Fibroblast of upper back skin (primary cell): ENCODE measurements at regions not wholly inside any gene's neighbourhood (a gene's known extent, or its start where the extent isn't known, plus 50 kb on each side); places are given as distances from the start of the nearest gene placed in this dataset.
"Not testable (repeated sequence)": the region's sequence is repeated elsewhere in the genome, so short reads cannot be mapped to it uniquely, and the experiment has no call there.

Experiments used
- DNase-seq: peaks from one replicate; pipeline ENCODE4 v3.0.0-alpha.2; 2013

DNA sequence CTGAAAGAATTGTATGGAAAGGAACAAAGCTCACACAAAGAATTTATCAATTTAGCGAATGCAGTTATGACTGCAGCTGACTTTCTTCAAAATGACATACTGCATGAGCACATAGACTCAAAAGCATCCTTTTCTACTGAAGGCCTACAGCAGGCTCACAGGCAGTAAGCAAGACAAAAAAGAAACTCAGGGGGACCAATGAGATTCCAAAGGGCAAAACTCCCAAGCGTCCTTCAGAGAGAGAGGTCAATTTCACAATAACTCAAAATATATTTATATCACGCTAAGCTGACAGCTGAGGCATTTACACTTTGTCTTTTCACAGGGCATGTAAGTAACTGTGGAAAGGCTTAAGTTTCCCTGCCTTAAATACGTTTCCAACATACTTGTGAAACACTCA, 427.9 kb upstream of the RASGRP1 start:
- no peak for DNase-seq

DNA sequence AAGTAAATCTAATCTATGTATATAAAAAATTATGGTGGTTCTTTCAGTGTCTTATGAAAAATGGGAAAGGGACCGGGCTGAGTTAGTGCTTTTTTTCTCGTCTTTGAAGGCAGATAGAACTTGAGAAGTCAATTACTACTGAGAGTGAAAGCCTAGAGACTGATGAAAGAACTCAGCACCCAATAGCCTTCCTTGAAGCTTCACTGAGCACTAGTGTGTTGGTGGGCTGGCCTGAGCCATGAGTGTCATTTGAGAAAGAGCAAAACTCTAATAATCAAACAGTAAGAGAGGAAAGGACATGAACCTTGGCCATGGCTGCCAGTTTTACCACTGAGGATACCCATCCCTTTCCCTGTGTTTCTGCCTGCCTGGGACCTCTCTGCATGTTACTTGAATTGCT, 428.3 kb upstream of the RASGRP1 start:
- DNase-seq, result no peak

DNA sequence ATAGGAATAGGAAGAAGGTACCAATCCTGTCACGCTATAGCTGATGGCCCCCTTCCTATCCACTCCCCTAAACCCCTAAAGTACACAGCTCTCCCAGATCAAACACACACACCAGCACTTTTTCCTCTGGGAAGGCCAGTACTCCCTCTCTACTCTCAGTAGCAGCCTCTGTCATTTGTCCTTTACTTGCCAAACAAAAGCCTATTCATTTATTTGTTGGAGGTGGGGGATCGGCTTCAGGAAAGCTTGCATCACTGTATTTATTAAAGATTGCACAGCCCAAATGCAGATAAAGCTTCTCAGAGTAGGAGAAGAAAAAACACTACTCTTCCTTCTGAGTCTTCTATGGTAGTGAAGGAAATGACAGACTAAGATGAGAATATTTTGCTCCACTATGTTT, 429.7 kb upstream of the RASGRP1 start:
- no peak for DNase-seq

DNA sequence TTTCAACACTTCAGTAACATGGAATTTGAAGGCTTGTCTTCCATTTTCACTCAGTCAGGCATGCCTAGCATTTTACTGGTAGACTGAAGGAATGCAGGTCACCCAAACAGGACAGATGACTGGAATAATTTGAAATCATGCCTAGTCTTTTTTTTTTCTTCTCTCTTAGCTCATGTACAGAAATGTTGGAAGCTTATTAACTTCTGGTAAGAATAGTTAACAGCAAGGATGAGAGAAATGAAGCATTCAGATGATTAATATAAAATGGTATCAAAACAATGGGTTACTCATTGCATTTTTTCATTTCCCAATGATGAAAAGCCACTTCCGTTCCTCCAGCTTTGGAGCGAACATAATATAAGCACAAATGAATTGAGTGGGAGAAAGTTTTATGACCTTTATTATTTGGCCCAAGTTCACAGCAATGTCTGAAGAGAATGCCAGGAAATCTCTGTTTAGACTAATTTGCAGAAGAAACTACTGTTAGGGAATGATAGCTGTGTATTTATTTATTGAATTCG, 431.6 kb upstream of the RASGRP1 start:
- peak; percentile 98 for DNase-seq

DNA sequence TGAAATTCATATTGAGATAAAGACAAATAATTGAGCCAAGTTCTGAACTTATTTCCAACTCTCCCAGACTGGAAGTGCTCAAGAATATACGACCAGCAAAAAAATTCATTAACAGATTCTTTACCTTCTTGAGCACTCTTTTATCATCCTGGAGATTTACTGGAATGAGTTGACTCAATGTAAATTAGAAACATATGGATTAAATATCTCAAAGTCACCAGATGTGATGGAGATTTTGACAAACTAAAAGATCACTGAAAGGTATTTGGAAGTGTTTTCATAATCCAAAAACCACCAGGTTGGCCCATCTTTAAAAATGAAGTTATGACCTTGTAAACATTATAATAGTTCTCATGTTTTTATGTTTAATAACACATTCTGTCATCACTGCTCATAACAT, 433.2 kb upstream of the RASGRP1 start:
- peak; percentile 83 for DNase-seq

DNA sequence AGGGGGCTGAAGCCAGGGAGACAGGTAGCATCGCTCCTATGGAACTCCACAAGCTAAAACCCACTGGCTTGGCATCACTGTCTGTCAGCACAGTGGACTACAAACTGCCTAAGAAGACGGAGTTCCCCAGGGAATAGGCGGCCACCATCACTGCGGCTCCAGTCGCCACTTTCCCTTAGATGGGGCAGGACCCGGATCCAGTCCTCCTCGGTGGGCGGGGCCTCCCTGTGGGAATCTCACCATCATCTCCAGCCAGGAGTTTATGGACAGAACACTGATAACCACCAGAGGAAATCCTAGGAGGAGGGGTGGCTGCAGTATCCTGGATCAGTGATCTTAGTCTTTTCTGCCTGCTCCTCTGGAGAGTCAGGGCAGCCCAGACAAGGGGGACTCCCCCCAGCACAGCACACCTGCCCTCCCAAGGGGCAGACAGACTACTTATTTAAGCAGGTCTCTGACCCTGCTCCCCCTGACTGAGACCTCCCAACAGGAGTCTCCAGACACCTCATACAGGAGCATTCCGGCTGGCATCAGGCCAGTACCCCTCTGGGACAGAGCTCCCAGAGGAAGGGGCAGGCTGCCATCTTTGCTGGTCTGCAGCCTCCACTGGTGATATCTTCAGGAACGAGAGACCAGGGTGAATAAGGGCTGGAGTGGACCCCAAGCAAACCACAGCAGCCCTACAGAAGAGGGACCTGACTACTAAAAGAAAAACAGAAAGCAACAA, 435.6 kb upstream of the RASGRP1 start:
- DNase-seq, result no peak

DNA sequence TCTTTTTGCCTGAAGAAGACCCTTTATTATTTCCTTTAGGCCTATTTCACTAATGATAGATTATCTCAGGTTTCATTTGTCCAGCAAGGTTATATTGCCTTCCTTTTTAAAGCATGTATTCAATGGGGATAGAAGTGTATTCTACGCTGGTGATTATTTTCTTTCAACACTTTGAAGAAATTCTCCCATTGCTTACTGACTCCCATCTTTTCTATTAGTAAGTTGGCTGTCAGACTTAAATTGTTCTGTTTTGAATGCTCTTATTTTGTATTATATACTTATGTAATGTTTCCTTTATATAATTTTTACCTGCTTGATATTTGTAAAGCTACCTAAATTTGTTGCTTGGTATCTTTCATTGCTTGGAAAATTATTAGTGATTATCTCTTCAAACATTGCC, 445.1 kb upstream of the RASGRP1 start:
- no peak for DNase-seq

DNA sequence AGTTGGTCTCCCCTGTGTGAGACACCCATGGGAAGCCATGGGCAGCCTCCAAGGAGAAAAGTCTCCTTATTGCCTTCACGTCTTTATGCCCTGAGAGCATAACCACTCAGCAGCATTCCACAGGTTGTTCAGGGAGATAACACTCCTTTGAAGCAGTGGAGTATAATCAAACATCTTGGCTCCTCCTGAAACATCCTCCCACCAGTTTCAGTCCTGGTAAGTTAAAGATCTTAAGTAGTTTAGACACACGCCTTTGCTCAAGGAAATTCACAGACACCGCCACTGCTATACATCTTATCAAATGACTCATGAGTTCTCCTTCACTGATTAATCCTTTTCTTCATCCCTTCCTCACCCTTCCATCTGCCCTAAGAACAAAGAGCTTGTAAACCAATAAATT, 446.5 kb upstream of the RASGRP1 start:
- DNase-seq, result not testable (repeated sequence)

DNA sequence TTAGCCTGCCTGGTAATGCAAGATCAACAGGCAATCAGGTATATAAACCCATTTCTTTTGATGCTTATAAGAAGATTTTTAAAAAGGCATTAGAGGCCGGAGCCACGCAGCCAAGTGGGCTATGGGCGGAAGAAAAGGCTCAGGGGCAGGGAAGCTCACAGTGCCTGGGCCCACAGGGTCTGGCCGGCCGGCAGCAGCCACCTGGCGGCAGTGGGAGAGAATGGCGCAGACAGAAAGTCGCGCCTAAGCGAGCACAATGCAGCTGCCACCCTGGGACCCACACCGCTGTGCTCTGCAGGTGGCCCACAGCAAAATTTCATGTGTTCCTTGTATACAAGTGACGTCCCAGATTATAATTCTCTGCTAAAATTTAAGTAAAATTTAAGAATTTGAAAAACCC, 448.6 kb upstream of the RASGRP1 start:
- no peak for DNase-seq

DNA sequence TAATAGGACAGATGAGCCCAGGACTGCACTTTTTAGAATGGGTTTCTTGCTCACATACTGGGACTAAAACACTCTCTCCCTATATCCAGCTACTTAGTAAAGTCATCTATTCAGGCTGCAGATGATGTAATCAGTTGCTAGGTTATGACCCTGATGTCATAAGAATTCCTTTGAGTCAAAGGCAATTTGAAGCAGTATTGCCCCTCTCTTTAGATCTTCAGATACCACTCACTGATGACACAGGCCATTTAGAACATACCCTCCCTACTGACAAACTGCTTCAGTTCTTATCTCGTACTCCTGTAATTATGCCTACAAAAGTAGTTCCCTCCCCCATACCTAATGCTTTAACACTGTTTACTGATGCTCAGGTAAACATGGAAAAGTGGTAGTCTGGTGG, 450.1 kb upstream of the RASGRP1 start:
- no peak for DNase-seq

DNA sequence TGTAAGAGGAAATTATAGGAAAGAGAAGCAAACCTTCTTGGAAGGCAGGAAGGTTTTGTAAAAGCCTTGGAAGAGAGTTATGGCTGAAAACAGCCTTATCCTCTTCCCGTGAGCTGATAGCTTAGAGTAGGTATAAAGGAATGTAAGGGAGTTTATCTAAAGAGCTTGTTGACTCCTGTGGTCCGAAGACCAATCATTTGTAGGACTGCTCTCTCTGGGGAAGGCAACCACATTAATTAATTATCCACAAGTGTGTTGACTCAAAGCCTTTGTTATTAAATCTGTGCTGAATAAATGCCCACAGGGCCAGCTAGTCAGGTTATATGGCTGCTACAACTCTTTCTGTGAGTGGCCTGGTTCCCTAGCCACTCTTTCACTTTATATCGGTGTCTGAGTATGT, 452.1 kb upstream of the RASGRP1 start:
- no peak for DNase-seq

DNA sequence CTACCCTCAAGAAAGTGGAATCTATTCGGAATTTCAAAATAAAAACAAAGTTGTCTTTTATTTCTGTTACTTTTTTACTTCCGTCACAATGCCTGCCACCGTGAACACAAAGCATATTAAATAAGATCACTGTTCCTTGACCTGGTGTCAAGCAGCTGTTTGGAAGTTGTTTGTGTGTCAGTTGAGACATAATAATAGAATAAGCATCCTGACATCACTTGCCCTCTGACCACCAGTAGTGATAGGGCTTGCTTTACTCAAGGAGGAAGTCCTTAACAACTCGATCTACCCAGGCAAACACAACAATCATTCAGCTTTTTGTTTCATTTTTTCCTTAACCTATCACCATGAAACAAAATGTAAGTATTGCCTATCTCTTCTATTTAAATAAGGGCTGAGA, 454.4 kb upstream of the RASGRP1 start:
- no peak for DNase-seq

DNA sequence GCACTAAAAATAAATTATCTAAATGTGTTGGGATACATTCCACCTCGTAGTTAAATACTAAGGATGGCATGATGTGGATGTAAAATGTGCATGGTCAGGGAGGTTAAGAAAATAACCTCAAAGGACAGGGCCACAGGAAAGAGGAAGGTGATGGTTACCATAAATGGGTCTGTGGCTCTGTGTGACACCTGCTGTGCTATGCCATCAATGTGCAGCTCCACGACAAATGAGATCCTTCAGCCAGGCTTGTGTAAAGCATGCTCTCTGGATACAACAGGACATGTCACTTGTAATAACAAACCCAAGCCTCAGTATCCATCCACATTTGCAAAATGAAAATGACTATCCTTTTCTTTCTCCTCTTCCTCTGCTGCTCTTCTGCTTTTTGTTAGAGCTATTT, 456.7 kb upstream of the RASGRP1 start:
- DNase-seq, result no peak

DNA sequence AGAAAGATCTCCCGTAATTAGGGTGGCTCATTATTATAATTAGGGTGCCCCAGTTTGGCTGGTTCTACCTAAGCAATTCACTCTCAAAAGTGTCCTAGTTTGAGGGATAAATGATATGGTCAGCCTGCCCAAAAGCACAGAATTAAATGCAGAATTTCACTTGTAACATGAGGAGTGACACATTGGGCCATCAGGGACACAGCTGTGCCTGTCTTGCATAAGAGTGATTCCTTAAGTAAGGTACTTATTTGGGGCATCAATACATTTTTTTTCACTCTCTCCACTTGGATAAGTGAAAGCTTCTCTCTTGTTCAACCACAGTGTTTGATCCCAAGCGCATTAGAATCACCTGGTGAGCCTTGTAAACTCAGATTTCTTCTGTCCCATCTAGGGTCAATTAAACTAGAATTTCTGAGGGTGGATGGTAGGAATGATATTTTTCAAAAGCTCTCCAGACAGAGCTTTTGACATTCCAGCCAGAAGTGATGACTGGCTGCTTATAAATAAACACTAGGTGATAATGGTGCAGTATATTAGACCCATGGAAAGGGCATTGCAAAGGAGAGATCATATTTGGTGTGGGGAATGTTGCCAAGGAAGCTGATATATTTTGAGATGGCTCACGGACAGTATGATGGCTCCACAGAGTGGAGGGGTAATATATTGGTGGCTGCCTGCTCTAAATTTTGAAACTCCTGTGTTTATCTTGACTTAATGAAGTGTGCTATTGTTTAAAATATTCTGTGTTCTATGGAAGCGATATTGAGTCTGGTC, 458.1 kb upstream of the RASGRP1 start:
- DNase-seq, result peak; percentile 17

DNA sequence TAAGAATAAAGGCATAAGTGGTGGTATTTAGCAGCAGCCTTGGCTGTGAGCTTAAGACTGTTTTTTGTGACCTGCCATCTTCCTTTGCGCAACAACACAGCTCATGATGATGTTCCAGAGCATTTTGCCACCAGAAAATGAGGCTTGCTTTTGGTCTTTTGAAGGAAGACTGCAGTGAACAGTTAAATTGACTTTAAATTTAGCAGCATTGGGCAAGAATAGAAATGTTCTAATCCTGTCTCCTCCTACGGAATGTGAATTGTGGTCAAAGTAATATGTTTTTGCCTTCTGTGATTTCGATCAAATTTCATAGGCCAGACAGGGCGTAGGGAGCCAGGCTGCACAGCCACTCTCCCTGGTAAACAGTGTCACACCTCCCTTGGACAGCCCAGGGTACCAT, 460.7 kb upstream of the RASGRP1 start:
- DNase-seq, result peak; percentile 48

DNA sequence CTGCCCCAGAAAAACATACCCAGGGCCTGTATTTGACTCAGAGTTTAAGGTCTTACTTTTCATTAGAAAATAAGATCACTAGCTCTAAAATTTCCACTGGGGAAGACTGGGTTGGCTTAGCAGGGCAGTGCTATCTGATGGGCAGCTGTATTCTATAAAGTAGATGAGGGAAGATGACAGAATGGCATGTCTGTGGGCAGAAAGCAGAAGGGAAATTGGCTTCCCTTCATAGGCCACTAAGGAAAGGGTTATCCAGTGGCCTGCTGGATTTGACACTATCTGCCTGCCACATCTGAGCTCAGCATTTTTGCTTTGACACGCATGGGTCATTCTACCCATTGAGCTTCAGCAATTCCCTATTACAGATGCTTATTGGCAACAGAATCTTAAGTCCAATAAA, 461.3 kb upstream of the RASGRP1 start:
- no peak for DNase-seq

DNA sequence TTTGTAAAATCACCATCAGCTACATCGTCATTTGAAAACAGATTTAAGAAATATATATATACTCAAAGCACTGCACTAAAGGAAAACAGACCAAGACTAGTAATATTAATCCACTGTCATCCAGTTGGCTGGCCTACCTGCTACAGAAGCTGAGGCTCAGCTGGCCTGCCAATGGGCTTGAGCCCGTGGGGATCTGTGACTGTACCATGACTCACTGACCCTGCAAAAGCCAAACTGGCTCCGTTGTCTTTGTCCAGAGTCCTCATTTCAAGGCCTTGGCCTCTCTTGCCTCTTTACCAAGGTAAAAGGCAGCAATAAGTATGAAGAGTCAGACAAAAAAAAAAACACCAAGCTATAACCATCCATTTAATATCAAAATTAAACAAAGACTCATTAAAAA, 463.5 kb upstream of the RASGRP1 start:
- DNase-seq, result peak; percentile 62

DNA sequence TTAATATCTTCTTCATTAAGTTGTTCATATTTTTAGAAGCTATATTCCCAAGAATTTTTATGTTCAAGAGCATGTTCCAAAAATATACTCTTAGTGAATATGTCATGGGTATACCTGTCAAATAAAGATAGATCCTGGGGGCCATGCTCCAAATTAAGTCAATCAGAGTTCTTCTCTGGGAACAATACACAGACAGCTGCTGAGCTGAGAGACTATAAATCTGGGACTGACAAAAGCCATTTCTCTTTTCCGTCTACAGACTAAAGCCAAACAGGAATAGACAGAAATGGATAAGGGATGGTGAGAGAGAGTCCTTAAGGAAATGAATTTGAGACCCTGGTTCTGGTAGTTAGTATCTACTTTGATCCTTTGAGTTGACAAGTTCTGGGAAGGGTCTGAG, 465.1 kb upstream of the RASGRP1 start:
- no peak for DNase-seq

DNA sequence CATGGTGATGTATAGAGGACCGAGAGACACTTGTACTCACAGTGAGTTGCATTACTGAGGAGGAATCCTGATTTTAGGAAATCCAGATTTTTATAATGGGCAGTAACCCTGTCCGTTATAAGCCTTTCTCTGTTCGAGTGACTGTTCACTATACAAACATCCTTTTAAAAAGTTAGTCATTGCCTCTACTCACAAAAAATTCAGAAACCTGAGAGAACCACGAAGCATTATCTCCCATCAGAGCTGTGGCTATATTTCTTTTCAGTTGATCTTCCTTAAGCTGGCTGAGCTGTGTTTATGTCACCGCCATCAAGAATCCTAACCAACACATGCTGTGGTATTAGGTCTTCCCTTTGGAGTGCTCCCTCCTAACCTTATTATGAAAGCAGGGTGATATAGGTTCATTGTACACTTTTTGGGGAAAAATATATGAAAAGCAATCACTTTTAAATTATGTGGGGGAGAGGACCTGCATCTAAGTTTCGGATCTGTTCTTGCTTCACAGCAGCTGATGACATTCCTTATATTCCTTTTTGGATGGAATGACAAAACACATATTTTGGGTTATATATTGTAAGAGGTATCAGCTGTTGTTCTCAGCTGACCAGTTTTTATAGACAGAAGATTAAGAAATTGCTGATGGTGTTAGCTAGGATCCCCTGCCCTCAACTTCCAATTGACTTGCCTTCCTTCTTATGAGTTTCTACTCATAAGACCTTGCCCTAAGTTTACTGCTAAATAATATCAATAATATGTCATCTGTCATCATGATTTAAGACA, 465.9 kb upstream of the RASGRP1 start:
- DNase-seq, result peak; percentile 47

DNA sequence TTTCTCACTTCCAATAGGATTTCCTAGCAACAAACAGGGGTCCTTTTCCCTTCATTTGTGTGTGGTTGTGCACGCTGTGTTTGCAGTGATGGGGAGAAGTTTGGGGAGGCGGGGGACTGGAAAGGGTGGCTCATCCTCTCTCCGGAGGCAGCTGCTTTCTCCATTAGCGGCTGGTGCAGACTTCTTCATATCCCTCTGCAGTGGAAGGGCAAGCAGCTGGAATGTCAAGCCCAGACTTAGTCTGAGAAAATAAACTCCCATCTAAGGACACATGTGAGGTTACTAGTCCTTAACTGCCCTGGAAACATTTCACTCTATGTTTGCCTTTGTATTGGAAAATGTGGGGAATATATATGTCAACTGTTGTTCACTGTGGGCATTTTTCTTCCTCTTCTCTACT, 467.0 kb upstream of the RASGRP1 start:
- no peak for DNase-seq

DNA sequence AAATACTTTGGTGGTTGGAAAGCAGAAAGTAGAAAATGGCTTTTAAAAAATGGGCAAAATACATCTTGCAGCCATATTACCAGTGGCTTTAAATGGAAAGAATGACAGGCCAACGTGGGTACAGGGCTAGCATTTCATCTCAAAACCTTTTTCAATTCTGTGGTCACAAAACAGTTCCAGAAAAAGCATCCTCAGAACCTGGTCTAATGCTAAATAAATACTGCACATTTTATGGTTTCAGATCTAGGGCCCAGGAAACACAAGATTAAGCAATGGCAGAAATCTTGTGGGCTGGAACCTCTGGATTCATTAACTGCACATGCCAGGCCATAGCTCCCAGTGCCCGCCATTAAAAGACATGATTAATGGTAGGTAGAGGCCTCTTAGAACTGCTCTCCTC, 470.2 kb upstream of the RASGRP1 start:
- no peak for DNase-seq

DNA sequence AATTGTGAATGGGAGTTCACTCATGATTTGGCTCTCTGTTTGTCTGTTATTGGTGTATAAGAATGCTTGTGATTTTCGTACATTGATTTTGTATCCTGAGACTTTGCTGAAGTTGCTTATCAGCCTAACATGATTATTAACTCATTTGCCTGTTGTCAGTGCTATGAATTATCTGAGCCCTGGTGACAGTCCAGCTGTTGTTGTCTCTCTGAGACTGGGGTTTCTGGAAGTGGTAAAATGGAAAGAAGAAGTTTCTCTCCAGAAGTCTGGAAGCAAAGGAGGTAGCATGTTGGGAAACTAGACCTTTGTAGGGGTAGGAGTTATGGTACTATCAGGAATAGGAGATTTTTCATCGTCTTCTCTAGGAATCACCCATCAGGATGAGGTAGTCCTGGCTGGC, 473.0 kb upstream of the RASGRP1 start:
- DNase-seq, result not testable (repeated sequence)

DNA sequence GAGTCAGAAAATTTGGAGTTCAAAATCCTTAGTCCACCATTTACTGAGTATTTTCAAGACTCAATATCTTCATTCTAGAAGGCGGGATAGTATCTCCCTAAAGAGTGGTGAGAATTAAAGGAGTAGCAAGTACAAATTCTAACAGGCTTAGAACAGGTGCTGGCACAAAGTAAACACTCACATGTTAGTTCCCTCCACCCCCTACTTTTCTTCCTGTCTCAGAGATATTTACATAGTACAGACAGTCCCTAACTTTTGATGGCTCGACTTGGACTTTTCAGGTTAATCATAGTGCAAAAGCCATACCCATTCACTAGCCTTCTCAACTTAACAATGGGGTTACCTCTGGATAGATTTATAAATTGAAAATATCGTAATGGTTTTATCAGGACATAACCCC, 476.2 kb upstream of the RASGRP1 start:
- DNase-seq, result no peak
